Spleen (tissue), 11 donors: ENCODE measurements at regions not wholly inside any gene's neighbourhood (a gene's known extent, or its start where the extent isn't known, plus 50 kb on each side); places are given as distances from the start of the nearest gene placed in this dataset.

Experiments
- DNase-seq: peaks from one replicate; pipeline ENCODE4 v3.0.0-alpha.2; 2020
- H3K27ac ChIP-seq, 8 donors: fragments of 200-600 bp; sonication (generic) in 7 of 8; 1 replicate in 4 of 8; 2 replicates in 4 of 8; pipeline versions ENCODE4 v1.5.0 to v1.8.0; 2016 to 2021; ENCODE audit warnings: inconsistent platforms in 4 of 8, mild to moderate bottlenecking in 4 of 8, moderate library complexity in 1 of 8
- H3K27me3 ChIP-seq, 7 donors: fragments of 200-600 bp; sonication (generic) in 6 of 7; replicated peaks in 1 of 7; 1 replicate in 4 of 7; 2 replicates in 3 of 7; pipeline versions ENCODE4 v1.5.0 to v1.8.0; 2016 to 2021; ENCODE audit warnings: inconsistent platforms in 3 of 7, mild to moderate bottlenecking in 1 of 7
- H3K36me3 ChIP-seq, 6 donors: fragments of 200-600 bp; sonication (generic) in 5 of 6; 1 replicate in 4 of 6; 2 replicates in 2 of 6; pipeline versions ENCODE4 v1.5.0 to v1.8.0; 2016 to 2021; ENCODE audit warnings: inconsistent platforms in 2 of 6
- H3K4me1 ChIP-seq, 6 donors: fragments of 200-600 bp; sonication (generic) in 5 of 6; 1 replicate in 3 of 6; 2 replicates in 3 of 6; pipeline versions ENCODE4 v1.5.0 to v1.8.0; 2016 to 2021; ENCODE audit warnings: inconsistent platforms in 3 of 6
- H3K4me3 ChIP-seq, 8 donors: fragments of 200-600 bp; sonication (generic) in 7 of 8; 1 replicate in 4 of 8; 2 replicates in 4 of 8; pipeline versions ENCODE4 v1.5.0 to v1.8.0; 2016 to 2021; ENCODE audit warnings: inconsistent platforms in 4 of 8, mild to moderate bottlenecking in 4 of 8, moderate library complexity in 2 of 8
- H3K9me3 ChIP-seq, 8 donors: fragments of 200-600 bp; sonication (generic) in 7 of 8; 1 replicate in 4 of 8; 2 replicates in 4 of 8; pipeline versions ENCODE4 v1.5.0 to v1.8.0; 2016 to 2021; ENCODE audit warnings: inconsistent platforms in 4 of 8
- POLR2A ChIP-seq, 3 donors: fragments of 450-650 bp; IDR thresholded peaks; one replicate each; pipeline ENCODE4 v1.5.1; 2017; ENCODE audit warnings: antibody characterized with exemption in 3 of 3, mild to moderate bottlenecking in 1 of 3
- POLR2AphosphoS5 ChIP-seq, 3 donors: sonication (generic); formaldehyde crosslinking; IDR thresholded peaks; one replicate each; pipeline ENCODE4 v1.5.1; 2017; ENCODE audit warnings: antibody characterized with exemption in 3 of 3
- WGBS, 5 donors: extraction: QIAGEN DNeasy Blood & Tissue Kit in 3 of 5; methylation state at CpG; one replicate each; pipeline versions ENCODE4 v1.1.5 to v1.1.7; 2013 to 2018; 5-methylcytosine and 5-hydroxymethylcytosine counted together
- intact Hi-C: fragments of 100-400 bp; cut with DNase I; formaldehyde crosslinking; loops from one replicate; pipeline ENCODE4 v1.15.0; 2023; ENCODE audit warnings: low total_unique reads
- TF ChIP-seq, protein P1 (sequence below), 11 experiments: fragments of 200-600 bp in 7 of 11; fragments of 450-650 bp in 4 of 11; sonication (generic) in 4 of 11; IDR thresholded peaks in 8 of 11; conservative IDR thresholded peaks in 3 of 11; 1 replicate in 7 of 11; 2 replicates in 4 of 11; pipeline versions ENCODE4 v1.4.0 to v1.8.0; 2016 to 2021; ENCODE audit warnings: antibody characterized with exemption in 11 of 11, inconsistent platforms in 4 of 11, mild to moderate bottlenecking in 1 of 11
- donor health status: healthy with polysubstance abuse.
- donor health status: DM: no; HTN: no; CAD: no; lungs with moderate emphysema.
- donor health status: DM: no; HTN: no; CAD: no.
- donor health status: Bipolar disorder and iron deficiency.
- donor health status: healthy.
- donor health status: DM: no; HTN: no; CAD: no.
- donor health status: DM: yes; HTN: yes; CAD: no.

DNA sequence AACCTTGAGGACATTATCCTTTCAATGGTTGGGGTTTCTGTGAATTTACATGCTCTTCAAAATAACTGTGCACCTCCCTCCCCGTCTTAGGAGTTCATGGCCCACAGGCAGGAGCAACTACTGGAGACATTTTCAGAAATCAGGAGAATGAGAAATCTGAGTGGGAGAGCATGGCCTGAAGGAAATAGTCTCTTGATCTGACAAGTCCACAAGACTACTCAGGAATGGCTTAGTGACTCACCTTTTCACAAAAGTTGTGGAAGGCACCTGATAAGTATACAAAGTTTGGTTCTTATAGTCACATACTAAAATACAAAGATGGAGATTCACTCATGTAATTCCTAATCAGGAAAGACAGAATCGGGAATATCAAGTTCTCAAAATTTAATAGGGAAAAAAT lies 83.6 kb upstream of the NCKAP5 start:
- 69 to 84% (median 80%) methylated on average over 2 of the region's 2 CpGs for WGBS, 5 donors
- Histone ChIP-seq H3K36me3 (no peaks in the 10 kb centered on the region), H3K27ac (no peak overlapping the region), H3K4me1 (no peaks in the 10 kb centered on the region), H3K27me3 (no peaks in the 10 kb centered on the region), H3K4me3 (no peak overlapping the region), H3K9me3 (peaks cover 0 to 16% (median 13%) of the 10 kb centered on the region in 8 donors)
- no peak for DNase-seq
- TF ChIP-seq POLR2AphosphoS5 (IDR thresholded peaks at IDR 0.05) (no peak), POLR2A (IDR thresholded peaks at IDR 0.05) (no peak)
- TF ChIP-seq, protein P1, sequence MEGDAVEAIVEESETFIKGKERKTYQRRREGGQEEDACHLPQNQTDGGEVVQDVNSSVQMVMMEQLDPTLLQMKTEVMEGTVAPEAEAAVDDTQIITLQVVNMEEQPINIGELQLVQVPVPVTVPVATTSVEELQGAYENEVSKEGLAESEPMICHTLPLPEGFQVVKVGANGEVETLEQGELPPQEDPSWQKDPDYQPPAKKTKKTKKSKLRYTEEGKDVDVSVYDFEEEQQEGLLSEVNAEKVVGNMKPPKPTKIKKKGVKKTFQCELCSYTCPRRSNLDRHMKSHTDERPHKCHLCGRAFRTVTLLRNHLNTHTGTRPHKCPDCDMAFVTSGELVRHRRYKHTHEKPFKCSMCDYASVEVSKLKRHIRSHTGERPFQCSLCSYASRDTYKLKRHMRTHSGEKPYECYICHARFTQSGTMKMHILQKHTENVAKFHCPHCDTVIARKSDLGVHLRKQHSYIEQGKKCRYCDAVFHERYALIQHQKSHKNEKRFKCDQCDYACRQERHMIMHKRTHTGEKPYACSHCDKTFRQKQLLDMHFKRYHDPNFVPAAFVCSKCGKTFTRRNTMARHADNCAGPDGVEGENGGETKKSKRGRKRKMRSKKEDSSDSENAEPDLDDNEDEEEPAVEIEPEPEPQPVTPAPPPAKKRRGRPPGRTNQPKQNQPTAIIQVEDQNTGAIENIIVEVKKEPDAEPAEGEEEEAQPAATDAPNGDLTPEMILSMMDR (IDR thresholded peaks at IDR 0.05 in 8 of 11, conservative IDR thresholded peaks at IDR 0.05 in 3 of 11): no peak
- intact Hi-C loops: no loop called here

DNA sequence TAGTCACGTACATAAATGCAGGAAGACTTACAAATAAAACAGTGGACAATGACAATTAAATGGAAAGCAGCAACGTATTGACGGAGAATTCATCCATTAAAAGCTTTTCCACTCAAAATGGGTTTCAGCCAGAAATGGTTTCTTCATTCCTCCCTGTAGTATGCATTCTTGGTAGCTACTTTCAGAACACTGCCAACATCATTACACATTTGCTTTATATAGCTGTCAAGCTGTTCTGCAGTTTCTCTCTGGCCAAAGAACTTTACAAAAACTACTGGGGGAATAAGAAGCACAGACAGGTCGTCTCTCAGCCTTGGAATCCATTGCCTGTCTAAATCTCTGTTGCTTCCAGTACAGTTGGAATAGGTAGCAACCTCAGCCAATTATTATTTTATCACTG lies 84.1 kb upstream of the NCKAP5 start:
- 55 to 69% (median 66%) methylated on average over 4 of the region's 4 CpGs for WGBS, 5 donors
- no peaks in the 10 kb centered on the region for H3K4me1 ChIP-seq
- no peak for DNase-seq

DNA sequence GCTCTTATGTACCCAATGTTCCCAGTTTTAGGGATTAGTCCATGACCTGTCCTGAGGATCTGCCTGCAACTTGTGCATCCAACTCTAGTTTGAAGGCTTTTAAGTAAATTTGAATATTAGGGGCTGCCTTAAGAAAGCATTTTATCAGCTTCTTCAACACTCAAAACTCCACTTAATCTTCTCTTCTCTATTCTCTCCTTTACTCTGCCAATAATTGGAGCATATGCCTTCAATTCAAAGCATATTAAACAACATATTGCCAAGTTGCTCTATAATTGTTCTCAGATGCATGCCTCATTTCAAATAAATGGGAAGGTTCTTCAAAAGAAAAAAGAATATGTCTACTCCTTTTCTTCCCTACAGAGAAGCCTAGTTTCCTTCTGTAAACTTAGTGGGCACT lies 84.8 kb upstream of the NCKAP5 start:
- H3K27me3 ChIP-seq: no peaks in the 10 kb centered on the region
- H3K4me1 ChIP-seq: no peaks in the 10 kb centered on the region
- no peaks in the 10 kb centered on the region for H3K36me3 ChIP-seq
- TF ChIP-seq POLR2A (IDR thresholded peaks at IDR 0.05) (no peak), POLR2AphosphoS5 (IDR thresholded peaks at IDR 0.05) (no peak)
- TF ChIP-seq, protein P1 (IDR thresholded peaks at IDR 0.05 in 8 of 11, conservative IDR thresholded peaks at IDR 0.05 in 3 of 11): no peak
- no peak overlapping the region for H3K27ac ChIP-seq
- intact Hi-C loops: no loop called here
- DNase-seq: no peak
- H3K4me3 ChIP-seq: no peak overlapping the region
- peaks cover 0 to 16% (median 13%) of the 10 kb centered on the region in 8 donors for H3K9me3 ChIP-seq

More for the DNA sequence above, 84.1 kb upstream of the NCKAP5 start:
- Histone ChIP-seq H3K36me3 (no peaks in the 10 kb centered on the region), H3K27me3 (no peaks in the 10 kb centered on the region), H3K4me3 (no peak overlapping the region), H3K9me3 (peaks cover 0 to 16% (median 13%) of the 10 kb centered on the region in 8 donors), H3K27ac (no peak overlapping the region)
- intact Hi-C loops: no loop called here
- TF ChIP-seq POLR2AphosphoS5 (IDR thresholded peaks at IDR 0.05) (no peak), POLR2A (IDR thresholded peaks at IDR 0.05) (no peak)
- TF ChIP-seq, protein P1 (IDR thresholded peaks at IDR 0.05 in 8 of 11, conservative IDR thresholded peaks at IDR 0.05 in 3 of 11): no peak

DNA sequence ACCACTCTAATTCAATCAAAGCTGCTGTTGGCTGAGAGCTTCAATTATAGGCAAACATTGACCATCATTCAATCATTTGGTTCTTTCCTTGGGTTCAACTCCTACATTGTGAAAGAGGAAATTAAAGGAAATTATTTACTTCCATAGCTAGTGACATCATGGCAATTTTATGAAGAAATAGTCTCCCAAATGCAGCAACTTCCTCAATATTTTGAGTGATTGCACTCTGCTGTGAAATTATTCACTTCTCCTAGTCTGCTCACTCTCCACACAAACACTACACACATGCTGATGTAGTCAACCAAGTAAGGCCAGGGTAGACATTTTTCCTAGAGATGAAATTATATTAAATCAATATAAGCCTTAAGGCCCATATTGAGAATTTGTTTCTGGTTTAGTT lies 86.7 kb upstream of the NCKAP5 start:
- TF ChIP-seq POLR2A (IDR thresholded peaks at IDR 0.05): no peak
- TF ChIP-seq, protein P1 (IDR thresholded peaks at IDR 0.05 in 8 of 11, conservative IDR thresholded peaks at IDR 0.05 in 3 of 11): no peak
- no peak for TF ChIP-seq POLR2AphosphoS5 (IDR thresholded peaks at IDR 0.05)
- H3K27me3 ChIP-seq: no peaks in the 10 kb centered on the region
- no peak overlapping the region for H3K27ac ChIP-seq
- H3K4me3 ChIP-seq: no peak overlapping the region
- DNase-seq: no peak
- peaks cover 0 to 10% (median 7%) of the 10 kb centered on the region in 8 donors for H3K9me3 ChIP-seq
- H3K4me1 ChIP-seq: no peaks in the 10 kb centered on the region
- H3K36me3 ChIP-seq: no peaks in the 10 kb centered on the region
- intact Hi-C loops: no loop called here
